K562 (cell line): ENCODE measurements at regions not wholly inside any gene's neighbourhood (a gene's known extent, or its start where the extent isn't known, plus 50 kb on each side); places are given as distances from the start of the nearest gene placed in this dataset.

Experiments
- ATAC-seq: fragments of 200-7000 bp; cut with Tn5 transposase; 3 replicates; pipeline ENCODE4 v1.9.1; 2020; ENCODE audit warnings: moderate library complexity
- BruUV-seq: library from RNA; stranded (reverse); fragments of 400-500 nt; replicated peaks from 2 replicates; lab custom pipeline; 2021; lab: Mats Ljungman, UMichigan
- CTCF ChIA-PET: fragments of 300-600 bp; formaldehyde crosslinking; extraction: SDS; loops from one replicate; lab custom pipeline; 2021; ENCODE audit warnings: low intra/inter-chr PET ratio; lab: Yijun Ruan, JAX
- POLR2A ChIA-PET: fragments of 300-600, 350-650 bp; sonication (Branson Sonifier 250); formaldehyde crosslinking; extraction: SDS; loops from one replicate; lab custom pipeline; 2021; ENCODE audit warnings: antibody characterized with exemption, inconsistent platforms; lab: Yijun Ruan, JAX
- DNase-seq, 4 experiments: peaks; one replicate each; pipeline versions ENCODE4 v3.0.0 to v3.0.0-alpha.2; 2011 to 2018; ENCODE audit warnings: low spot score in 3 of 4, mixed read lengths in 3 of 4; ENCODE audit errors: extremely low read depth in 1 of 4
- FAIRE-seq: peaks from 2 replicates; lab custom pipeline; 2011; peaks lifted over from hg19 to GRCh38; lab: Jason Lieb, UNC
- H2AFZ ChIP-seq: 2 replicates; pipeline ENCODE4 v1.6.0; 2011; ENCODE audit warnings: low read depth, low read length, control low read depth, inconsistent platforms
- H3K27ac ChIP-seq: fragments of 200-600 bp; 3 replicates; pipeline ENCODE4 v1.8.0; 2011; ENCODE audit warnings: low read depth, mild to moderate bottlenecking, control low read depth, inconsistent platforms, low read length, moderate library complexity, mixed read lengths; ENCODE audit errors: extremely low read depth
- H3K27me3 ChIP-seq, 2 experiments: fragments of 300-600 bp in 1 of 2; 2 replicates in 1 of 2; 3 replicates in 1 of 2; pipeline versions ENCODE4 v1.6.0 to v1.8.0; 2011; ENCODE audit warnings: inconsistent platforms in 2 of 2, low read length in 2 of 2, mild to moderate bottlenecking in 1 of 2, mixed read lengths in 1 of 2, moderate library complexity in 1 of 2; ENCODE audit not compliant: control insufficient read depth in 2 of 2, insufficient read depth in 2 of 2
- H3K36me3 ChIP-seq: fragments of 300-600 bp; 3 replicates; pipeline ENCODE4 v1.8.0; 2011; ENCODE audit warnings: mild to moderate bottlenecking, low read length, inconsistent platforms; ENCODE audit not compliant: control insufficient read depth, insufficient read depth
- H3K4me1 ChIP-seq, 2 experiments: fragments of 200-600 bp in 1 of 2; replicated peaks in 1 of 2; 2 replicates in 1 of 2; 3 replicates in 1 of 2; pipeline versions ENCODE4 v1.5.1 to v1.8.0; 2011; ENCODE audit warnings: inconsistent platforms in 2 of 2, low read length in 2 of 2, mild to moderate bottlenecking in 1 of 2, mixed read lengths in 1 of 2, moderate library complexity in 1 of 2; ENCODE audit not compliant: control insufficient read depth in 2 of 2, insufficient read depth in 2 of 2
- H3K4me2 ChIP-seq: 2 replicates; pipeline ENCODE4 v1.6.1; 2011; ENCODE audit warnings: low read length, control low read depth, inconsistent platforms, mixed read lengths; ENCODE audit not compliant: insufficient read depth
- H3K4me3 ChIP-seq: fragments of 200-600 bp; sonication (generic), shearing (Covaris generic); 2 replicates; pipeline ENCODE4 v1.5.1; 2016; ENCODE audit warnings: control low read depth, inconsistent platforms
- H3K79me2 ChIP-seq: fragments of 200-600 bp; 3 replicates; pipeline ENCODE4 v1.8.0; 2011; ENCODE audit warnings: low read length, inconsistent platforms; ENCODE audit not compliant: control insufficient read depth, insufficient read depth
- H3K9ac ChIP-seq, 2 experiments: 2 replicates each; pipeline versions ENCODE4 v1.6.0 to v1.6.1; 2011; ENCODE audit warnings: low read depth in 2 of 2, low read length in 2 of 2, control low read depth in 1 of 2, inconsistent platforms in 1 of 2, mild to moderate bottlenecking in 1 of 2, mixed read lengths in 1 of 2; ENCODE audit not compliant: insufficient read depth in 1 of 2
- H3K9me1 ChIP-seq: one replicate; pipeline ENCODE4 v1.6.0; 2011; ENCODE audit warnings: inconsistent platforms, mild to moderate bottlenecking, low read length, moderate library complexity; ENCODE audit not compliant: control insufficient read depth, insufficient read depth
- H3K9me3 ChIP-seq: replicated peaks from 2 replicates; pipeline ENCODE4 v1.5.1; 2011; ENCODE audit warnings: low read depth, low read length, inconsistent platforms; ENCODE audit not compliant: control insufficient read depth, insufficient read depth
- H4K20me1 ChIP-seq: replicated peaks from 2 replicates; pipeline ENCODE4 v1.6.1; 2011; ENCODE audit warnings: low read length, inconsistent platforms, mixed read lengths; ENCODE audit not compliant: control insufficient read depth, insufficient read depth
- BDP1 ChIP-seq: IDR thresholded peaks from 3 replicates; pipeline ENCODE4 v1.6.1; 2011; ENCODE audit not compliant: insufficient read length, insufficient read depth
- HCFC1 ChIP-seq: IDR thresholded peaks from 2 replicates; pipeline ENCODE4 v1.6.1; 2012; ENCODE audit warnings: low read depth, low read length, improper control_type of control experiment
- HMBOX1 ChIP-seq: sonication (generic); IDR thresholded peaks from 2 replicates; pipeline ENCODE4 v1.6.1; 2016
- PKNOX1 ChIP-seq: fragments of 450-650 bp; IDR thresholded peaks from 2 replicates; pipeline ENCODE4 v1.6.1; 2016
- ZFP1 ChIP-seq: fragments of 450-650 bp; formaldehyde crosslinking; IDR thresholded peaks from 2 replicates; pipeline ENCODE4 v1.4.0; 2020; ENCODE audit warnings: mild to moderate bottlenecking, mixed read lengths
- WGBS: fragments of 100-300 bp; shearing (Covaris generic); methylation state at CpG from one replicate; pipeline ENCODE4 v1.1.6; 2016; ENCODE audit warnings: low coverage, mixed read lengths; ENCODE audit not compliant: insufficient coverage; ENCODE audit errors: missing lambda C conversion rate; 5-methylcytosine and 5-hydroxymethylcytosine counted together
- in situ Hi-C: fragments of 300-500 bp; cut with MboI; formaldehyde crosslinking; loops from 4 replicates; pipeline ENCODE4 v1.15.0; 2018; ENCODE audit warnings: inconsistent platforms, mixed read lengths
- intact Hi-C: fragments of 100-400 bp; cut with micrococcal nuclease; formaldehyde crosslinking; loops from 2 replicates; pipeline ENCODE4 v1.14.2; 2022

GRCh38 chr2:103264058-103264768 is 502.4 kb downstream of the TMEM182 start:
- no peaks in the 10 kb centered on the region for H3K36me3 ChIP-seq
- no peak overlapping the region for H3K4me2 ChIP-seq
- H3K9ac ChIP-seq, result no peak overlapping the region
- no peaks in the 10 kb centered on the region for H3K9me3 ChIP-seq
- no peaks in the 10 kb centered on the region for H3K9me1 ChIP-seq
- ChIA-PET POLR2A (no interaction called here), CTCF (no interaction called here)
- intact Hi-C loops (no loop called here), in situ Hi-C loops (no loop called here)
- no peak for TF ChIP-seq PKNOX1
- TF ChIP-seq HCFC1, result no peak
- no peak for TF ChIP-seq HMBOX1
- TF ChIP-seq BDP1, result no peak
- TF ChIP-seq ZFP1, result no peak
- no peak for DNase-seq
- no peak overlapping the region for H3K4me3 ChIP-seq
- H3K27ac ChIP-seq, result no peak overlapping the region
- 0% methylated on average over 5 of the region's 5 CpGs for WGBS
- no peak for ATAC-seq
- H3K27me3 ChIP-seq, result no peaks in the 10 kb centered on the region
- no peaks in the 10 kb centered on the region for H3K4me1 ChIP-seq
- no peaks in the 10 kb centered on the region for H4K20me1 ChIP-seq
- FAIRE-seq, result no peak
- no TSS peak for BruUV-seq
- no peak overlapping the region for H2AFZ ChIP-seq
- H3K79me2 ChIP-seq, result no peaks in the 10 kb centered on the region
